Fibroblast of lung (primary cell): ENCODE measurements at regions not wholly inside any gene's neighbourhood (a gene's known extent, or its start where the extent isn't known, plus 50 kb on each side); places are given as distances from the start of the nearest gene placed in this dataset.

ENCODE experiments used
- EZH2 ChIP-seq: IDR thresholded peaks from 2 replicates; pipeline ENCODE4 v1.5.1; 2012; ENCODE audit warnings: low read length, control low read depth, mild to moderate bottlenecking; ENCODE audit errors: missing control alignments
- TF ChIP-seq, protein P1 (sequence below), 2 donors: IDR thresholded peaks in 1 of 2; conservative IDR thresholded peaks in 1 of 2; 1 replicate in 1 of 2; 2 replicates in 1 of 2; pipeline ENCODE4 v1.5.1; 2011 to 2012; ENCODE audit warnings: low read length in 2 of 2, control low read depth in 1 of 2, inconsistent platforms in 1 of 2, low read depth in 1 of 2, mild to moderate bottlenecking in 1 of 2

DNA sequence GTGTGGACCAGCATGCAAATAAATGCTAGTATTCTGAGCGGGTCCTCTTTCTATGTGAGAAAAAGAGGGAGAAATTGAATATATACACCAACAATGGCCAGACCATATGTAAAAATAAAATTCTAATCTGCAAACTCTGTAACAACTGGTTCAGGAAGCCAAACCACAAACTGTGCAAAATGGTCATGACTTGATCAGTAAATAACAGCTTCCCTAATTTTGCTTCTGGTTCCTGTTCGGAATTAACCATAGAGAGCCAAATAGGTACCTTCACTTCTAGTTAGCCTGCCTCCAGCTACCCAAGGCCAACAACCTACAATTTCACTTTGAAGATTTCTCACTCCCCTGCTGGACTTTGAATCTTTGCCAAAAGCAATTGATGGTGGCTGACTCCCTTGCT is 1313.2 kb downstream of the ADGRL3 start:
- TF ChIP-seq, protein P1, sequence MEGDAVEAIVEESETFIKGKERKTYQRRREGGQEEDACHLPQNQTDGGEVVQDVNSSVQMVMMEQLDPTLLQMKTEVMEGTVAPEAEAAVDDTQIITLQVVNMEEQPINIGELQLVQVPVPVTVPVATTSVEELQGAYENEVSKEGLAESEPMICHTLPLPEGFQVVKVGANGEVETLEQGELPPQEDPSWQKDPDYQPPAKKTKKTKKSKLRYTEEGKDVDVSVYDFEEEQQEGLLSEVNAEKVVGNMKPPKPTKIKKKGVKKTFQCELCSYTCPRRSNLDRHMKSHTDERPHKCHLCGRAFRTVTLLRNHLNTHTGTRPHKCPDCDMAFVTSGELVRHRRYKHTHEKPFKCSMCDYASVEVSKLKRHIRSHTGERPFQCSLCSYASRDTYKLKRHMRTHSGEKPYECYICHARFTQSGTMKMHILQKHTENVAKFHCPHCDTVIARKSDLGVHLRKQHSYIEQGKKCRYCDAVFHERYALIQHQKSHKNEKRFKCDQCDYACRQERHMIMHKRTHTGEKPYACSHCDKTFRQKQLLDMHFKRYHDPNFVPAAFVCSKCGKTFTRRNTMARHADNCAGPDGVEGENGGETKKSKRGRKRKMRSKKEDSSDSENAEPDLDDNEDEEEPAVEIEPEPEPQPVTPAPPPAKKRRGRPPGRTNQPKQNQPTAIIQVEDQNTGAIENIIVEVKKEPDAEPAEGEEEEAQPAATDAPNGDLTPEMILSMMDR (conservative IDR thresholded peaks at IDR 0.05 in 1 of 2, IDR thresholded peaks at IDR 0.05 in 1 of 2; ENCODE audit: low read depth in 1 of 2, low read length in 2 of 2): no peak
- no peak for TF ChIP-seq EZH2
